ENCODE measurements at regions not wholly inside any gene's neighbourhood (a gene's known extent, or its start where the extent isn't known, plus 50 kb on each side); places are given as distances from the start of the nearest gene placed in this dataset.
A peak's percentile ranks its signal among the peaks of the same experiment; 100 is the strongest.

GRCh38 chr5:148012801-148013200 lies 51.0 kb upstream of the SPINK5 start:
- intact Hi-C loops (cut with DNase I), result no loop called here
- DNase-seq (no peak), FAIRE-seq (no peak), ATAC-seq (no peak)
- no peaks in the 10 kb centered on the region for H3K9me3 ChIP-seq
- H3K27me3 ChIP-seq, result no peaks in the 10 kb centered on the region
- 40 to 43% methylated on average over 3 of the region's 3 CpGs for WGBS, 2 donors
- H3K4me3 ChIP-seq, result no peak overlapping the region
- TF ChIP-seq CTCF (IDR thresholded peaks at IDR 0.05), result no peak
- no peaks in the 10 kb centered on the region for H3K4me1 ChIP-seq
- no peaks in the 10 kb centered on the region for H3K36me3 ChIP-seq
- H3K27ac ChIP-seq, result no peak overlapping the region

- no peak for FAIRE-seq
- 67 to 77% methylated on average over 3 of the region's 3 CpGs for WGBS, 2 donors
Observed at GRCh38 chr5:148011398-148012137, 52.2 kb upstream of the SPINK5 start.

GRCh38 chr5:148005788-148006520 lies 57.8 kb upstream of the SPINK5 start:
- Histone ChIP-seq H3K9me3 (no peaks in the 10 kb centered on the region), H3K4me3 (no peak overlapping the region), H3K27me3 (no peaks in the 10 kb centered on the region), H3K4me1 (no peaks in the 10 kb centered on the region), H3K36me3 (no peaks in the 10 kb centered on the region), H3K27ac (no peak overlapping the region)
- no peak for DNase-seq
- no peak for ATAC-seq
- TF ChIP-seq CTCF (IDR thresholded peaks at IDR 0.05), result no peak
- FAIRE-seq, result no peak
- WGBS, 2 donors, result 54 to 64% methylated on average over 12 of the region's 12 CpGs
- intact Hi-C loops (cut with DNase I), result no loop called here

More at GRCh38 chr5:148011398-148012137, 52.2 kb upstream of the SPINK5 start:
- no peak overlapping the region for H3K4me3 ChIP-seq
- no peaks in the 10 kb centered on the region for H3K4me1 ChIP-seq
- H3K36me3 ChIP-seq, result no peaks in the 10 kb centered on the region
- H3K27me3 ChIP-seq, result no peaks in the 10 kb centered on the region
- ATAC-seq (peak in 1 of 4 donors; percentile 49), DNase-seq (no peak)
- H3K9me3 ChIP-seq, result no peaks in the 10 kb centered on the region
- intact Hi-C loops (cut with DNase I), result no loop called here
- no peak for TF ChIP-seq CTCF (IDR thresholded peaks at IDR 0.05)
- H3K27ac ChIP-seq, result no peak overlapping the region

GRCh38 chr5:148003226-148003625 lies 60.6 kb upstream of the SPINK5 start:
- Histone ChIP-seq H3K27me3 (no peaks in the 10 kb centered on the region), H3K27ac (no peak overlapping the region), H3K4me1 (no peaks in the 10 kb centered on the region), H3K4me3 (no peak overlapping the region), H3K36me3 (no peaks in the 10 kb centered on the region), H3K9me3 (no peaks in the 10 kb centered on the region)
- TF ChIP-seq CTCF (IDR thresholded peaks at IDR 0.05), result no peak
- no peak for ATAC-seq
- no peak for FAIRE-seq
- intact Hi-C loops (cut with DNase I), result no loop called here
- no peak for DNase-seq

GRCh38 chr5:148002451-148002850 lies 61.3 kb upstream of the SPINK5 start:
- no peaks in the 10 kb centered on the region for H3K36me3 ChIP-seq
- no peak overlapping the region for H3K4me3 ChIP-seq
- no peak for TF ChIP-seq CTCF (IDR thresholded peaks at IDR 0.05)
- ATAC-seq, result no peak
- H3K9me3 ChIP-seq, result no peaks in the 10 kb centered on the region
- H3K27ac ChIP-seq, result no peak overlapping the region
- no peak for DNase-seq
- no peak for FAIRE-seq
- 57 to 73% methylated on average over 3 of the region's 3 CpGs for WGBS, 2 donors
- H3K27me3 ChIP-seq, result no peaks in the 10 kb centered on the region
- H3K4me1 ChIP-seq, result no peaks in the 10 kb centered on the region
- intact Hi-C loops (cut with DNase I), result no loop called here
